Activated naive CD8-positive, alpha-beta T cell (primary cell): ENCODE measurements at regions not wholly inside any gene's neighbourhood (a gene's known extent, or its start where the extent isn't known, plus 50 kb on each side); places are given as distances from the start of the nearest gene placed in this dataset.

ENCODE experiments used
- H3K27ac Mint-ChIP-seq: one replicate; pipeline ENCODE4 v1.8.0; 2021; ENCODE audit warnings: mixed read lengths
- H3K27me3 Mint-ChIP-seq: one replicate; pipeline ENCODE4 v1.8.0; 2021; ENCODE audit warnings: mixed read lengths
- H3K36me3 Mint-ChIP-seq: one replicate; pipeline ENCODE4 v1.8.0; 2021; ENCODE audit warnings: mixed read lengths
- H3K4me1 Mint-ChIP-seq: one replicate; pipeline ENCODE4 v1.8.0; 2021; ENCODE audit warnings: low read depth, mixed read lengths
- H3K4me3 Mint-ChIP-seq: one replicate; pipeline ENCODE4 v1.8.0; 2021; ENCODE audit warnings: mild to moderate bottlenecking, mixed read lengths
- H3K9me3 Mint-ChIP-seq: one replicate; pipeline ENCODE4 v1.8.0; 2021; ENCODE audit warnings: low read depth, mixed read lengths

GRCh38 chr21:38679534-38679933 is 126.2 kb upstream of the ETS2 start:
- no peaks in the 10 kb centered on the region for H3K4me1 Mint-ChIP-seq

GRCh38 chr21:38680401-38680800 is 125.3 kb upstream of the ETS2 start:
- H3K36me3 Mint-ChIP-seq: peaks cover 2% of the 10 kb centered on the region
- no peaks in the 10 kb centered on the region for H3K4me1 Mint-ChIP-seq
- H3K9me3 Mint-ChIP-seq: no peaks in the 10 kb centered on the region
- peaks cover 9% of the 10 kb centered on the region for H3K27me3 Mint-ChIP-seq
- no peak overlapping the region for H3K4me3 Mint-ChIP-seq
- no peak overlapping the region for H3K27ac Mint-ChIP-seq

More at GRCh38 chr21:38679534-38679933, 126.2 kb upstream of the ETS2 start:
- Mint-ChIP-seq H3K36me3 (peaks cover 2% of the 10 kb centered on the region), H3K4me3 (no peak overlapping the region), H3K9me3 (no peaks in the 10 kb centered on the region), H3K27me3 (peaks cover 9% of the 10 kb centered on the region), H3K27ac (no peak overlapping the region)

- Mint-ChIP-seq H3K9me3 (no peaks in the 10 kb centered on the region), H3K27ac (no peak overlapping the region), H3K27me3 (peaks cover 10% of the 10 kb centered on the region), H3K4me3 (no peak overlapping the region), H3K36me3 (no peaks in the 10 kb centered on the region), H3K4me1 (no peaks in the 10 kb centered on the region)
Observed at GRCh38 chr21:38683222-38683621, 122.5 kb upstream of the ETS2 start.

GRCh38 chr21:38688068-38688467 is 117.7 kb upstream of the ETS2 start:
- H3K36me3 Mint-ChIP-seq: no peaks in the 10 kb centered on the region
- H3K9me3 Mint-ChIP-seq: no peaks in the 10 kb centered on the region
- no peak overlapping the region for H3K27ac Mint-ChIP-seq
- H3K4me1 Mint-ChIP-seq: no peaks in the 10 kb centered on the region
- H3K4me3 Mint-ChIP-seq: no peak overlapping the region
- peaks cover 13% of the 10 kb centered on the region for H3K27me3 Mint-ChIP-seq

- H3K4me3 Mint-ChIP-seq: no peak overlapping the region
- no peak overlapping the region for H3K27ac Mint-ChIP-seq
- no peaks in the 10 kb centered on the region for H3K36me3 Mint-ChIP-seq
- H3K9me3 Mint-ChIP-seq: no peaks in the 10 kb centered on the region
- H3K27me3 Mint-ChIP-seq: peaks cover 15% of the 10 kb centered on the region
- H3K4me1 Mint-ChIP-seq: no peaks in the 10 kb centered on the region
Observed at GRCh38 chr21:38691631-38692030, 114.1 kb upstream of the ETS2 start.

- H3K36me3 Mint-ChIP-seq: no peaks in the 10 kb centered on the region
- H3K4me3 Mint-ChIP-seq: no peak overlapping the region
- H3K9me3 Mint-ChIP-seq: no peaks in the 10 kb centered on the region
- H3K27ac Mint-ChIP-seq: no peak overlapping the region
- H3K4me1 Mint-ChIP-seq: no peaks in the 10 kb centered on the region
- peaks cover 11% of the 10 kb centered on the region for H3K27me3 Mint-ChIP-seq
Observed at GRCh38 chr21:38696579-38696978, 109.2 kb upstream of the ETS2 start.

GRCh38 chr21:38699048-38699447 is 106.7 kb upstream of the ETS2 start:
- no peaks in the 10 kb centered on the region for H3K4me1 Mint-ChIP-seq
- no peaks in the 10 kb centered on the region for H3K36me3 Mint-ChIP-seq

GRCh38 chr21:38702196-38702595 is 103.5 kb upstream of the ETS2 start:
- no peaks in the 10 kb centered on the region for H3K4me1 Mint-ChIP-seq
- H3K27ac Mint-ChIP-seq: no peak overlapping the region
- H3K9me3 Mint-ChIP-seq: no peaks in the 10 kb centered on the region
- H3K4me3 Mint-ChIP-seq: no peak overlapping the region
- H3K27me3 Mint-ChIP-seq: peaks cover 8% of the 10 kb centered on the region
- no peaks in the 10 kb centered on the region for H3K36me3 Mint-ChIP-seq

More at GRCh38 chr21:38699048-38699447, 106.7 kb upstream of the ETS2 start:
- Mint-ChIP-seq H3K9me3 (no peaks in the 10 kb centered on the region), H3K27ac (no peak overlapping the region), H3K27me3 (peaks cover 8% of the 10 kb centered on the region), H3K4me3 (no peak overlapping the region)

- H3K27ac Mint-ChIP-seq: no peak overlapping the region
- H3K27me3 Mint-ChIP-seq: peaks cover 3% of the 10 kb centered on the region
- no peaks in the 10 kb centered on the region for H3K36me3 Mint-ChIP-seq
- H3K4me1 Mint-ChIP-seq: no peaks in the 10 kb centered on the region
- H3K9me3 Mint-ChIP-seq: no peaks in the 10 kb centered on the region
- H3K4me3 Mint-ChIP-seq: no peak overlapping the region
Observed at GRCh38 chr21:38709876-38710275, 95.9 kb upstream of the ETS2 start.

- no peak overlapping the region for H3K4me3 Mint-ChIP-seq
- H3K27ac Mint-ChIP-seq: no peak overlapping the region
- no peaks in the 10 kb centered on the region for H3K36me3 Mint-ChIP-seq
- no peaks in the 10 kb centered on the region for H3K4me1 Mint-ChIP-seq
- H3K9me3 Mint-ChIP-seq: no peaks in the 10 kb centered on the region
- H3K27me3 Mint-ChIP-seq: peaks cover 3% of the 10 kb centered on the region
Observed at GRCh38 chr21:38712071-38712470, 93.7 kb upstream of the ETS2 start.

- Mint-ChIP-seq H3K4me3 (no peak overlapping the region), H3K27ac (no peak overlapping the region), H3K4me1 (no peaks in the 10 kb centered on the region), H3K36me3 (no peaks in the 10 kb centered on the region), H3K27me3 (peaks cover 3% of the 10 kb centered on the region), H3K9me3 (no peaks in the 10 kb centered on the region)
Observed at GRCh38 chr21:38712664-38713063, 93.1 kb upstream of the ETS2 start.

- H3K27me3 Mint-ChIP-seq: peaks cover 3% of the 10 kb centered on the region
- H3K4me3 Mint-ChIP-seq: no peak overlapping the region
- H3K27ac Mint-ChIP-seq: no peak overlapping the region
- H3K9me3 Mint-ChIP-seq: no peaks in the 10 kb centered on the region
- H3K4me1 Mint-ChIP-seq: no peaks in the 10 kb centered on the region
- H3K36me3 Mint-ChIP-seq: no peaks in the 10 kb centered on the region
Observed at GRCh38 chr21:38714039-38714817, 91.5 kb upstream of the ETS2 start.

- H3K36me3 Mint-ChIP-seq: no peaks in the 10 kb centered on the region
- H3K27me3 Mint-ChIP-seq: peaks cover 3% of the 10 kb centered on the region
- no peak overlapping the region for H3K4me3 Mint-ChIP-seq
- no peaks in the 10 kb centered on the region for H3K4me1 Mint-ChIP-seq
- H3K9me3 Mint-ChIP-seq: no peaks in the 10 kb centered on the region
- H3K27ac Mint-ChIP-seq: no peak overlapping the region
Observed at GRCh38 chr21:38714999-38715398, 90.7 kb upstream of the ETS2 start.

GRCh38 chr21:38716088-38716487 is 89.6 kb upstream of the ETS2 start:
- Mint-ChIP-seq H3K27me3 (peaks cover 3% of the 10 kb centered on the region), H3K4me1 (no peaks in the 10 kb centered on the region), H3K9me3 (no peaks in the 10 kb centered on the region)

GRCh38 chr21:38716942-38717341 is 88.8 kb upstream of the ETS2 start:
- no peak overlapping the region for H3K27ac Mint-ChIP-seq
- no peaks in the 10 kb centered on the region for H3K9me3 Mint-ChIP-seq
- no peaks in the 10 kb centered on the region for H3K36me3 Mint-ChIP-seq
- H3K4me1 Mint-ChIP-seq: no peaks in the 10 kb centered on the region
- no peak overlapping the region for H3K4me3 Mint-ChIP-seq
- no peaks in the 10 kb centered on the region for H3K27me3 Mint-ChIP-seq

More at GRCh38 chr21:38716088-38716487, 89.6 kb upstream of the ETS2 start:
- H3K4me3 Mint-ChIP-seq: no peak overlapping the region
- no peaks in the 10 kb centered on the region for H3K36me3 Mint-ChIP-seq
- no peak overlapping the region for H3K27ac Mint-ChIP-seq

- Mint-ChIP-seq H3K4me3 (no peak overlapping the region), H3K27ac (no peak overlapping the region), H3K4me1 (no peaks in the 10 kb centered on the region), H3K9me3 (no peaks in the 10 kb centered on the region), H3K27me3 (no peaks in the 10 kb centered on the region), H3K36me3 (peaks cover under 1% of the 10 kb centered on the region)
Observed at GRCh38 chr21:38718481-38718880, 87.2 kb upstream of the ETS2 start.
